ENCODE measurements at regions not wholly inside any gene's neighbourhood (a gene's known extent, or its start where the extent isn't known, plus 50 kb on each side); places are given as distances from the start of the nearest gene placed in this dataset.

DNA sequence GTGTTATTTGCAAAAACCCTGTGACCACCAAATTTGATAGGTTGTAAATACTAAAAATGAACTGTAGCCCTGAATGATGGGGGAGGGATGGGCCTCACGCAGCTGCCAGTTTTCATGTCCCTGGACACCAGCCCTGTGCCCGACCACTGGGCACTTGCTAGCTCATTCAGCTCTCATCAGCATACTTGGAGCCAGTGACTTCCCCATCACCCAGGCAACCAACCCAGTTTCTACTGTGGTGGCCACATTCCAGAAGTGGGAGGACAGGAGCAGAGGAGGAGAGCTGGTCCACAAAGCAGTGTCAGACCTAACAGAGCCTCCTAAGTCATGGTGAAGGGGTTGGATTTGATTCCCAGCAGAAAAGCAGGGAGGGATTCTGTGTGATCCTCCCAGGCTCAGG is 128.2 kb downstream of the CPEB2 start:
- DNase-seq: no peak

DNA sequence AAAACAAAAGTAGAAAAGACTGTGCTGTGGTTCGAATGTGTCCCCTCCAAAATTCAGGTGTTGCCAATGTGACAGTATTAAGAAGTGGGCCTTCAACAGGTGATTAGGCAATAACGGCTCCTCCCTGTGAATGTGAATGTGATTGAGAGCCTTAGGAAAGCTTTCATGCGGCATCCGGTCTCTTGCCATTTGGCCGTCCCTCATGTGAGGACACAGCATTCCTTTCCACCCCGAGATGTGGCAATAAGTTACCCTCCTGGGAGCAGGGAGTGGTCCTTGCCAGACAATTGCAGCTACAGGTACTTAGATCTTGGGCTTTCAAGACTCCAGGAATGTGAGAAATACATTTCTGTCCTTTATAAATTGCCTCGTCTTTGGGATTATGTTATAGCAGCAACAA is 129.3 kb downstream of the CPEB2 start:
- no peak for DNase-seq

DNA sequence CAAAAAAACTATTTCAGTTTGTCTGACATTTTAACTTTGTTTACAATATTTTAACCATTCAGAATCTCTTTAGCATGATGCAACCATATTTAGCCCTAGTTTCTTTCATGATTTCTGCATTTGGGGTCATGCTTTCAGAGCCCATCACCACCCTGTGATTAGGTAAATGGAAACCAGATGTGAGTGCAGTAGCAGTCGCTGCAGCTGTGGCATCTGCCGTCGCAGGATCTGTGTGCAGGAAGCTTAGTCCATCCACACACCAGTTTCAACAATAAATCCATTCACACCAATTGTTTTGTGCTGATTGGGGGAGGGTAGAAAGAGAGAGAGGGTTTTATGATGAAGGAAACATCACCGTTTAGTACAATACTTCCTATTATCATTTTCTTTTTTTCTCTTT is 130.5 kb downstream of the CPEB2 start:
- no peak for DNase-seq

DNA sequence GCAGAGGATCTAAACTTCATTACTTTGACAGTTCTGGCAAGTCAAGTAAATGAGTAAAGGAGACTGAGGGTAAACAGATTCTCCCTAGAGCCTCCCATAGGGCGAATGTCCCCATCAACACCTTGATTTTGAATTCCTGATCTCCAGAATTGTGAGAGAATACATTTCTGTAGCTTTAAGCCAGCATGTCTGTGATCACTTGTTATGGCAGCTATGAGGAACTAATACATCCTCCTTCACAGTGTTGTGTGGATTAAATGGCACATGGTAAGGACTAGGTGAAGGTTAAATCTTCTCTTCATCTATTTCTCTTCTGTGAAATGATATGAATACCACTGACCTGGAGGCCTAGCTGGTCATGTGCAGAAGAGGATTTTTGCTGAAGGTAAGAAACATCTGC is 137.3 kb downstream of the CPEB2 start:
- DNase-seq: no peak

DNA sequence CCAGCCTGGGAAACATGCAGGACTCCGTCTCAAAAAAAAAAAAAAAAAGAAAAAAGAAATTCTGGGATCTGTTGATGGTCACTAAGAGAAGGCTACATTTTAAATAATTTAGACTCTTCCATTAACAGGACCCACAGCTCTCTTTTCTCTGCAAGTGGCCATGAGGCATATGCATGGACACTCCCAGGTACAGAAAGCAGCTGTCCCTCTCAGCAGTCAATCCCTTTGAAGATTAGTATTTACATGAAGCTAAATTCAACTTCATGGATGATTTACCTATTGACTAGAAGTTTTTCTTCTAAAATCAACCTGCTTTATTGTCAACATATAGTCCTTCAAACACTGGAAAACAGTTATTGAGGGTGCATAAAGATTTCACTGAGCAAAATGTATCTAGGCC is 139.9 kb downstream of the CPEB2 start:
- DNase-seq: no peak

DNA sequence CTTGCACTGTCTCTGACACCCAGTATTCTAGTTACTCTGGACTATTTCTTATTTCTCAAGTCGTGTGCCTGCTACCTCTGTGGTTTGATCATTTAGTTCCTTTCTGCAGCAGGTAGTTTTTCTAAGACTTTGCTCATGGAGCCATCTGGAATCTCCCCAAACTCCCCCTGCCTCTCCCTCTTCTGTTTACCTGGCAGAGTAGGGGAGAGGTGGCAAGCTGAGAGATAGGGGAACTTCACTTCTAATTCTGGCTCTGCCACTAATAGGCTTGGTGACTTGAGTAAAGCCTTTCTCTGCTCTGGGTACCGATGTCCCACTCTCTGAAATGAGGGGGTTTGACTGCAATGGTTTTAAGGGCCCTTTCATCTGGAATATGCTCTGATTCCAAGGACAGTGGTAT is 141.3 kb downstream of the CPEB2 start:
- no peak for DNase-seq

DNA sequence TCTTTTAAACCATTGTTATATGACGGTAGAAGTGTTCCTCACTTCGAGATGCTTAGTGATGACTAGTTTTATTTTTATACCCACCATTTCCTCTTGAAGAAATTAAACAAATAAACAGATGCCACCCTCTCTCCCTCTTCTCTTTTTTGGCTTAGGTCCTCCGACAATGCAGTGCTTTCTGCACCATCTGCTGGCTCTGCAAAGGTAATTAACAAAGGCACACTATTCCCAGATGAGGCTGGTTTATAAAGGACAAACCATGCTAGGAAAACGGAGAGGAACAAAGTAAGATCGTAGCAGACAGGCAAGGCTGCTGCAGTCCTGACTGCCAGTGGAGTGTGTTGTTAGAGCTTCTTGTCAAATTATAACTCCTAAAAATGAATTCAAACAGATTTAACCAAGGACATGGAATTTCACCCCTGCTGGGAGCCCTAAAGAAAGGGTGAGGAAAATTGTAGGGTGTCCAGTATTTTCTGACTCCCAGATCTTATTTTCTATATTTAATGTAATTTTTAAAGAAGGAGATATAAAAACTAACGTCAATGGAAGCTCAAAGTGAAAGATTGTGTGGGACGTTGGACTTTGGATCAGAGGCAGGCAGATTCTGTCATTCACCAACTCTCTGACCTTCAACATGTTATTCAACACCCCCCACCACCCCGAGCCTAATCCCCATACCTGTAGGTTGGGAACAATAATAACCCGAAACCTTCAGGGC is 142.1 kb downstream of the CPEB2 start:
- no peak for DNase-seq

GRCh38 chr4:15144967-15145295 is 142.7 kb downstream of the CPEB2 start:
- no peak for DNase-seq

GRCh38 chr4:15145709-15146108 is 143.4 kb downstream of the CPEB2 start:
- DNase-seq: no peak

DNA sequence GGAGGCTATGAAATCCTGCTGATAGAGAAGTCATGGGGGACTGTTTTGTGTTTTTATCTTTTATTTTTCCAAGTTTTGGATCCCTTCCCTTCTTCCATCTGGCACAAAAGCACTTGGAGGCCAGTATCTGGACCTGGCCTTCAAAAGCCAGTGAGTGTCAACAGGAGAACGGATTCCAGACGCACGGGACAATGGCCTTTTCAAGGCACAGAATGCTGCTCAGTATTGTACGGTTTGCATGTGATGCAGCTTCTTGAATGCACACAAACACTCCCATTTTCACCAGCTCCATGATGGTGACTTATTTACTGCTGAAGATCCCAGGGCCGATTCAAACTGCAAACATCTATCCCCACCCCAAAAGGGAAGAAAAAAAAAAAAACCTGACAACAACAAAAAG is 145.4 kb downstream of the CPEB2 start:
- DNase-seq: no peak

GRCh38 chr4:15148199-15148598 is 145.9 kb downstream of the CPEB2 start:
- no peak for DNase-seq

DNA sequence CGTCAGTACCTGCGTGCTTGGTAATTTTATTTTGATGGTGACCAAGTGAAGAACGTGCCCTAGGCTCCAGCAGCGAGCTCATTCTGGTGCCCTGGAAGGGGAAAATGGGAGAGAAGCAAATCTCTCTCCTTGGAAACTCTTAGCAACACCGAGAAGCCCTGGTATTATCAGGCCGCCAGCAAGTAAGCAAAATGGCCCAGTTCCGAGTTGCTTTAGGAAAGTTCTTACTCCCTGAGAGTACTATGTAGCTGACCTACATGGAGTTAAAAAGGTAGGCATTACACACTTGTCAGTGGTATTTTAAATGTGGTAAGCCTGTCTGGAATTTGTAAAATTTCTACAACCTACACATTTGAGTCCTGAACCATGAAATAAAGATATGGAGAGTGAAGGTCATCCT is 146.4 kb downstream of the CPEB2 start:
- no peak for DNase-seq

- no peak for DNase-seq
Observed at GRCh38 chr4:15149234-15149838, 147.1 kb downstream of the CPEB2 start.

DNA sequence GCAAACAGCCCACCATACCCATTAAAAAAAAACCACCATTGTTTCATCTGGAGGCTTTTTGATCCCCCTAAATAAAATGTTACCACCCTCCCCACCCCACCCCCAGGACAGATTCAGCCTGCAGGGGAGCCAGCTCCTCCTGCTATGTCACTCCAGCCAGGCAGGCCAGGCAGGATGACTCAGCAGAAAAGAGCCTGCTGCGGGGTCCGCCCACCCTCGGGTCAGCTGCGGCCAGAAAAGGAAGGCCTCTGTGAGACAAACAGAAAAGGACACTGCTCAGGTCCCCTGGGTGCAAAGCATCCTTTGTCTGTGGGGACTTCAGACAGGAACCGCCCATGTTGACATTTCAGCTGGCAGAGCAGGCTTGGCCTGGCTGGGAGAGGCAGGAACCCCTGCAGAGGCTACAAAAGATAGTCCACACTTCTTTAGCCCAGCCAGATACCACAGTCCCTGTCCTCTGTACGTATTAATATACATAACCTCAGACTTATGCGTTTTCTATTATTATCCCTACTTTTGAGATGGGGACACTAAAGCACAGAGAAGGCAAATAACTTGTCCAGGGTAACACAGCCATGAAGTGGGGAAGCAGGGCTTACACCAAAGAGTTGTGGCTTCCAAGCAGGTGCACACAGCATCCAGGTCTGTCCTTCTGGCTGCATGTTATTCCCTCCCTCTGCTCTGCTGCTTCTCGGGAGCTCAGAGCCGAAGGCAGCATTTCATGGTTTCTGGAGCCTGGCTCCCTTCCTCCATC is 147.7 kb downstream of the CPEB2 start:
- no peak for DNase-seq

- no peak for DNase-seq
Observed at GRCh38 chr4:15150631-15151030, 148.3 kb downstream of the CPEB2 start.

DNA sequence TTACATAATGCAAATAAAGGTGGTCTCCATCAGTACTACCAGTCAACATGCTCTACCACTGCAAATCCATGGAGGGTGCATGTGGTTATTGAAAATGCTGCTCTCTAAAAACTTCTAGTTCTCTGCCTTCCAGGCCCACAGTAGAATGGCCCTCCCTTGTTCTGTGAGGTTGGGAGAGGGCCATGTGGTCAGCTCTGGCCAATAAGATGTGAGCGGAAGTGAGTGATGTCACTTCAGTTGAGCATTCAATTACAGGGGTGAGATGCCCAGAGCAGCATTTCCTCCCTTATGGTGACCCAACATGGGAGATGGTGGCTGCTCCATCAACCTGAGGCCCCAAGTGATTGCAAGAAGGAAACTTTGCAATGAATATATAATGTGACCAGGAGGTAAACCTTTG is 148.8 kb downstream of the CPEB2 start:
- no peak for DNase-seq

- DNase-seq: no peak
Observed at GRCh38 chr4:15153662-15154061, 151.4 kb downstream of the CPEB2 start.

DNA sequence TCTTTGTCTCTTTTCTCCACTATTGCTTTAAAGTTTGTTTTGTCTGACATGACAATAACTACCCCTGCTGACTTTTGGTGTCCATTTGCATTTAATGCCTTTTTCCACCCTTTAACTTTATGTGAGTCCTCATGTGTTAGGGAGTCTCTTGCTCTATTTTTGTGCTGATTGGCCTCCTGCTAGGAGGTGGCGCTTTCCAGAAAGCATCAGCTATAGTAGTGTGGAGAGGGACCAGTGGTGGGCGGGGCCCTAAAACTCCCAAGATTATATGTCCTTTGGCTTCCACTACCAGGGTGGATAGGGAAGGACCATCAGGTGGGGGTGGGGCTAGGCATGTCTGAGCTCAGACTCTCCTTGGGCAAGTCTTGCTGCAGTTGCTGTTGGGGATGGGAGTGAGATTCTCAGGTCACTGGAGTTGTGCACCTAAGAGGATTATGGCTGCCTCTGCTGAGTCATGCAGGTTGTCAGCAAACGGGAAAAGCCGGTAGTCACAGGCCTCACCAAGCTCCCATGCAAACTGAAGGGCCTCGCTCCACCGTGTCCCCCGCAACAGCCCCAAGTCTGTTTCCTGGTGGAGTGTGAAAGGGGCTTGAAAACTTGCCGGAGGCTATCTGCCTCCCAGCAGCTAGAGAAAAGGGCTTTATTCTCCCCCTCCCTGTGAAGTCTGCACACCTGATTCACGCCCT is 156.3 kb downstream of the CPEB2 start:
- no peak for DNase-seq

- DNase-seq: no peak
Observed at GRCh38 chr4:15159477-15160019, 157.3 kb downstream of the CPEB2 start.

- DNase-seq: no peak
Observed at GRCh38 chr4:15161439-15161838, 159.2 kb downstream of the CPEB2 start.

DNA sequence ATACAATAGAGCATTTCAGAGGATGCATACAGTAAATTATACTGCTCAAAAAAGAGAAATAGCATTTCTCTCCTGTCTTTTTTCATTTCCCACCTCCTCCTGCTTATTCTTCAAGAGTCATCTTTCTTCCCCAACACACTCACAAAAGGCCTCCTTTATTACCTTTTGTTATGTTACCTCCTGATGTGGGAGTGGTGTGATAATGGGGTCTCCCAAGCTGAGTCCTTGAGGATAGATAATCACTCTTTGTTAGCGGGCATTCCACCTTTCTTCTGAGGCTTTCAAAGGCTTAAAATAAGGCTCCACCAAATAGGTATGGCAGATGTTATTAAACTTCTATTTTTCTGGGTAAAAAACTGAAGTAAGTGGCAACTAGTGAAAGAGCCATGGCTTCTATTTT is 159.8 kb downstream of the CPEB2 start:
- DNase-seq: no peak

DNA sequence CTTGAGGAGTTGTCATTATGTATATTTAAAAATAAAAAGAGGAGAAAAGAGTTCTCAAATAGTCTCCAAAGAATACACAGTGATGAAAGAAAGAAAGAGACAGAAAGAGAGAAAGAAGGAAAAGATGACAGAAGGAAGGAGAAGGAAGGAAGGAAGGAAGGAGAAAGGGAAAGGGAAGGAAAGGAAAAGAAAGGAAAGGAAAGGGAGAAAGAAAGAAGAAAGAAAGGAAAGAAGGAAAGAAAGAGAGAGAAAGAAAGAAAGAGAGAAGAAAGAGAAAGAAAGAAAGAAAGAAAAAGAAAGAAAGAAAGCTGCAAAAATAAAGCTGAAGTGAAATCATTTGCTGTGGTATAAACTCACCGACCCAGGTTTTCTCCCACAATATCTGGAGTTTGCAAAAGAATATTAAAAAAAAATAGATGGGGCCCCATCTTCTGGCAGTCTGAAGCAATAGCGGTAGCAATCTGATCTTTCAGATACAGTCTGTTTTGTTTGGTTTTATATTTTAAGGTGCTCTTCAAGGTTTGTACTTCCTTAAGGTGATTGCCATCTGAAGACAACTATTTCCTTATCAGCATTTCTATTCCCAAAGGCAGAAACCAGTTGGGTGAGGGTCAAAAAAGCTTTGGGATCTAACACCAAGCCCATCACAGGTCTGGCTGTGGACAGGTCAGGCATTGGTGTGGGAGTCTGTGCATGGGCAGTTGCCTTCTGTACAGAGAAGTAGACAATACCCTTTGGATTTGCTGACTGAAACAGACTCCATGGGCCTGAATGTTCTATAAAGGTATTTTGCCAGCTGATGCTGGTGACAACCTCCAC is 160.4 kb downstream of the CPEB2 start:
- DNase-seq: no peak

- DNase-seq: no peak
Observed at GRCh38 chr4:15163284-15163645, 161.0 kb downstream of the CPEB2 start.
